GM21423 (cell line): ENCODE measurements at regions not wholly inside any gene's neighbourhood (a gene's known extent, or its start where the extent isn't known, plus 50 kb on each side); places are given as distances from the start of the nearest gene placed in this dataset.
A peak's percentile ranks its signal among the peaks of the same experiment; 100 is the strongest.
"Not testable (repeated sequence)": the region's sequence is repeated elsewhere in the genome, so short reads cannot be mapped to it uniquely, and the experiment has no call there.

Experiments
- ATAC-seq: cut with Tn5 transposase; IDR thresholded peaks from one replicate; pipeline ENCODE4 v1.9.1; 2021; ENCODE audit warnings: mild to moderate bottlenecking, moderate library complexity; ENCODE audit not compliant: unreplicated experiment

GRCh38 chr10:32217216-32217615 is 129.7 kb downstream of the EPC1 start:
- no peak for ATAC-seq

- ATAC-seq, result not testable (repeated sequence)
Observed at GRCh38 chr10:32213838-32214237, 133.1 kb downstream of the EPC1 start.

GRCh38 chr10:32211046-32211363 is 136.0 kb downstream of the EPC1 start:
- ATAC-seq, result no peak

- no peak for ATAC-seq
Observed at GRCh38 chr10:32210306-32211045, 136.5 kb downstream of the EPC1 start.

GRCh38 chr10:32208005-32208404 is 139.0 kb downstream of the EPC1 start:
- ATAC-seq, result not testable (repeated sequence)

GRCh38 chr10:32207544-32207943 is 139.4 kb downstream of the EPC1 start:
- peak; percentile 69 for ATAC-seq

- ATAC-seq, result no peak
Observed at GRCh38 chr10:32205670-32206069, 141.3 kb downstream of the EPC1 start.

GRCh38 chr10:32204606-32205005 is 142.4 kb downstream of the EPC1 start:
- ATAC-seq, result no peak

- no peak for ATAC-seq
Observed at GRCh38 chr10:32199714-32200394, 143.6 kb upstream of the KIF5B start.

- no peak for ATAC-seq
Observed at GRCh38 chr10:32197423-32197822, 141.2 kb upstream of the KIF5B start.

- no peak for ATAC-seq
Observed at GRCh38 chr10:32190890-32191491, 134.8 kb upstream of the KIF5B start.

GRCh38 chr10:32189400-32190084 is 133.3 kb upstream of the KIF5B start:
- ATAC-seq, result no peak

GRCh38 chr10:32188601-32189000 is 132.4 kb upstream of the KIF5B start:
- not testable (repeated sequence) for ATAC-seq

- no peak for ATAC-seq
Observed at GRCh38 chr10:32187686-32188085, 131.5 kb upstream of the KIF5B start.

GRCh38 chr10:32183652-32184051 is 127.4 kb upstream of the KIF5B start:
- not testable (repeated sequence) for ATAC-seq

- no peak for ATAC-seq
Observed at GRCh38 chr10:32182476-32182875, 126.3 kb upstream of the KIF5B start.

- ATAC-seq, result no peak
Observed at GRCh38 chr10:32180390-32181280, 124.4 kb upstream of the KIF5B start.

GRCh38 chr10:32179836-32180235 is 123.6 kb upstream of the KIF5B start:
- ATAC-seq, result no peak

GRCh38 chr10:32177594-32177993 is 121.4 kb upstream of the KIF5B start:
- ATAC-seq, result not testable (repeated sequence)

- no peak for ATAC-seq
Observed at GRCh38 chr10:32175629-32176028, 119.4 kb upstream of the KIF5B start.
